ENCODE measurements at regions not wholly inside any gene's neighbourhood (a gene's known extent, or its start where the extent isn't known, plus 50 kb on each side); places are given as distances from the start of the nearest gene placed in this dataset.

GRCh38 chr6:138580040-138580439, 80.7 kb upstream of the NHSL1 start:
- no peak for DNase-seq (ENCODE audit: low spot score)

GRCh38 chr6:138580801-138581200, 81.5 kb upstream of the NHSL1 start:
- no peak for DNase-seq (ENCODE audit: low spot score)

GRCh38 chr6:138582573-138582972, 83.3 kb upstream of the NHSL1 start:
- DNase-seq (ENCODE audit: low spot score) = no peak

GRCh38 chr6:138586638-138587037, 87.3 kb upstream of the NHSL1 start:
- no peak for DNase-seq (ENCODE audit: low spot score)

GRCh38 chr6:138588805-138589434, 89.6 kb upstream of the NHSL1 start:
- DNase-seq (ENCODE audit: low spot score) = peak; percentile 82

- peak; percentile 81 for DNase-seq (ENCODE audit: low spot score)
Measured at GRCh38 chr6:138590796-138591709, 91.8 kb upstream of the NHSL1 start.

- no peak for DNase-seq (ENCODE audit: low spot score)
Measured at GRCh38 chr6:138592749-138593123, 93.4 kb upstream of the NHSL1 start.

GRCh38 chr6:138593124-138593877, 94.0 kb upstream of the NHSL1 start:
- peak; percentile 98 for DNase-seq (ENCODE audit: low spot score)

- no peak for DNase-seq (ENCODE audit: low spot score)
Measured at GRCh38 chr6:138593909-138594757, 94.8 kb upstream of the NHSL1 start.

GRCh38 chr6:138594758-138595140, 95.5 kb upstream of the NHSL1 start:
- DNase-seq (ENCODE audit: low spot score) = no peak

- no peak for DNase-seq (ENCODE audit: low spot score)
Measured at GRCh38 chr6:138596126-138596525, 96.8 kb upstream of the NHSL1 start.

- no peak for DNase-seq (ENCODE audit: low spot score)
Measured at GRCh38 chr6:138596591-138596990, 97.3 kb upstream of the NHSL1 start.

- DNase-seq (ENCODE audit: low spot score) = no peak
Measured at GRCh38 chr6:138597336-138597735, 98.0 kb upstream of the NHSL1 start.

GRCh38 chr6:138598562-138599173, 99.4 kb upstream of the NHSL1 start:
- DNase-seq (ENCODE audit: low spot score) = no peak

- DNase-seq (ENCODE audit: low spot score) = no peak
Measured at GRCh38 chr6:138600261-138600660, 101.0 kb upstream of the NHSL1 start.

- no peak for DNase-seq (ENCODE audit: low spot score)
Measured at GRCh38 chr6:138600726-138601125, 101.4 kb upstream of the NHSL1 start.

- no peak for DNase-seq (ENCODE audit: low spot score)
Measured at GRCh38 chr6:138601128-138601527, 101.8 kb upstream of the NHSL1 start.

GRCh38 chr6:138605958-138606357, 106.7 kb upstream of the NHSL1 start:
- DNase-seq (ENCODE audit: low spot score) = no peak

- DNase-seq (ENCODE audit: low spot score) = no peak
Measured at GRCh38 chr6:138607478-138608433, 108.5 kb upstream of the NHSL1 start.

GRCh38 chr6:138608896-138609295, 109.6 kb upstream of the NHSL1 start:
- DNase-seq (ENCODE audit: low spot score) = no peak

Data from RKO (cell line).